HG03378 (cell line): ENCODE measurements at regions not wholly inside any gene's neighbourhood (a gene's known extent, or its start where the extent isn't known, plus 50 kb on each side); places are given as distances from the start of the nearest gene placed in this dataset.

Source experiments
- ATAC-seq: cut with Tn5 transposase; IDR thresholded peaks from one replicate; pipeline ENCODE4 v1.9.1; 2021; ENCODE audit warnings: mild to moderate bottlenecking, moderate library complexity; ENCODE audit not compliant: unreplicated experiment

DNA sequence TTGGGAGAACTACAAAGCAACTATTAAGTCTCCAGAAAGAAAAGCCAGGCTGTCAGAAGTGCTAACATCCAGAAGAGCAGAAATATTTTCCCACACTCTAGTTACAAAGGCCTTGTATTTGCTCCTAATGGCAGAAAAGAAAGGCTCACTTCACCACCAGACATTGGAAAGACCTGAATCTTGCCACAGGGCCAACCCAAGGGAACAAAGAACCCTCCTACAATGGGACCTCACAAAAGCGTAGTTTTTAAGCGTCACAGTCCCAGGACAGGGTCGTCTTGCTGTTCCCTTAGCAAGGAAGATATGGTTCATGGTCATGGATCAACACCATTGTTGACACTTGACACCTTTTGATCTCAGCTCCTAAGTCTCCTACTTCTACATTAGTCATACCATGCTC is 119.1 kb downstream of the RPS29 start:
- ATAC-seq: no peak

DNA sequence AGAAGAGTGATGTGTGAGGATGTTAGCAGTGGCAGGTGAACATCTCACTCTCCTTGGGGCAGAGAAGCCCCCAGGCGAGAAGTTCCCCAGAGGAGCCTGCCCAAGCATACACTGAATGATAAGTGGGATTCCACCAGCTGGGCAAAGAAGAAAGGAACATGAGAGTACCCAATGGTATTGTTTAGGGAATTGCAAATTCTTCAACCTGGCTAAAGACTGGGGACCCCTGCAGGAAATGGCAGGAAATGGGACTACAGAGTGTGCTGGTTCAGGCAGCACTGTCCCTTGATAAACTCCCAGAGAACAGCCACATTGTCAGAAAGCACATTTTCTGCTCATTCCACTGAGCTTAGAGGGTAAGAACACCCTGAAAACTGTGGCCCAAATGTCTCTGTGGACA is 121.3 kb downstream of the RPS29 start:
- no peak for ATAC-seq

DNA sequence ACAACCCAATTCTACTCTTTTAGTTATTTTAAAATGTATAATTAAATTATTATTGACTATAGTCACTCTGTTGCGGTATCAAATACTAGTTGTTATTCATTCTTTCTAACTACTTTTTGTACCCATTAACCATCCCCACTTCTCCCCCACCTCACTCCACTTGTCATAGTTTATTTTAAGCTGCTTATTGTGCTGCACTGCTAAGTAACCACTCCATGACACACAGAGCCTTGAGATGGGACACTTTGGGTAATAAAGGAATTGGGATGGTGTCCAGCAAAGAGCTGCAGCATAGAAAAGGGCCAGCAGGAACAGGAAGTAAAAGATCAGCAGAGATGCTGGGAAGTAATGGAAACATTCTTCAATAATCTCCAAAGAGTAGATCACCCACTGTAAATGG is 123.0 kb downstream of the RPS29 start:
- no peak for ATAC-seq

DNA sequence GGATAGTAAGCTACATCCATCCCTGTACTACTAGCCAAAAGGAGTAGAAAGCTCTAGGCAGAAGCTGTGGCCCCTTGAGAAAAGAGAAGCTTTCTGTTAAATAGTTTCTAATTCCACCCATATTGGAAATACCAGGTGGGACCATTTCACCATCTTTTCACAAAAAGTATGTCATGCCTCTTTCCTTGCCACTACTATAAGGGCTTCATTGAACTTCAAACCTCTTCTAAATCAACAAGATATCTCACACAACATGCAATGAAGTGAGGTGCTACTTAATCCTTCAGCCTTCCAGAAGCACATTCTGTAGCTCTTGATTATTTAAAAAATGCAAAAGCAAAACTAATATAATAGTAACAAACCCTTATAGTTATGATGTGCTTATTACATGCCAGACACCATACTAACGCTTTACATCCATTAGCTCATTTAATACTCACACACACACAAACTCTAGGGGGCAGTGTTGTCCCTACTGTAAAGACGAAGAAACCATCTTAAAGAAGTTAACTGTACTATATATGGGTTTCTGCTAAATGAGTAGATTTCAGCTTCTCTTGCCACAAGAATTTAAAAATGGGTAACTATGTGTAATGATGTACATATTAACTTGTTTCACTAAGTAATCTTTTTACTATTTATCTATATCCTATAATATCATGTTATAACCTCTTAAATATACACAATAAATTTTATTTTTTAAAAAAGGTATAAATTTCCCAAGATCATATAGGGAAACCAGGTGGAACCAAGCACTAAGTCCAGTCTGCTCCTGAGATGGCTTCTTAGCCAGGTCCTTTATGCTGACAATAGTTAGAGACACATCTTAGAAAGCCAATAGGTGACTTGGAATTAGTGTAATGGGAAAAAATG is 124.4 kb downstream of the RPS29 start:
- peak; percentile 98 for ATAC-seq

DNA sequence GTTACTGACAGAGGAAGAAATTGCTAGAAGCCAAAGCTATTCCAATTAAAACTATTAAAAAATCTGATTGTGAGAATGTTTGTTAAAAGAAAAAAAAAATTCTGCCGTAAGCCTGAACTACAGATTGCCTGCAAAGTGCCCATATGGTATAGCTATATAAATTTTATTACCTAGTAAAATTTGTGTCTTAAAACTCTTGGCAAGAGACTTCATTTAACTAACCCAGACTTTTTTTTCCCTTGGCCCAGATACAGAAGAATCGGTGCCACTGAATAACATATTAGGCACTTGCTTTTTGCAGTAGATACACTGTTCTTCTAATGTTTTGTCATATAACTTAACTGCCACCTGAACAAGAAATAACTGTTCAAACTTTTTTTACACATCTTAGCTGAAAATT is 125.5 kb downstream of the RPS29 start:
- ATAC-seq: no peak

DNA sequence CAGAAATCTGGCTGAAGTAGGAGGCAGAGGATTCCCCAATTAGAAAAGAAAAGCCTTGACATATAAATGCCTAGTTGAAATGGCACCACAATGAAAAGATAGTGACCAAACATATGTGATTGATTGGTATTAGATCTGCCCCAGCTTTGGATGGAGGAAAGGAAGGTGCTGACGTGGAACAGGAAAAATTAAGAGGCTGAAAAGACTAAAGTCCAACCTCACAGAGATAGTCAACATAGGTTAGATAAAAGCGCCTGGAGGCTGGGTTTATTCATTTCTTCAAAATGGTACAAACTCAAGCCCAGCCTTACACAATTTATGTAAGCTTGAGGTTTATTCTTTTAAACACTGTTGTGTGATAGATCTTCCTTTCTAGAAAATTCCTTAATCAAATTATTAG is 129.6 kb downstream of the RPS29 start:
- ATAC-seq: no peak

DNA sequence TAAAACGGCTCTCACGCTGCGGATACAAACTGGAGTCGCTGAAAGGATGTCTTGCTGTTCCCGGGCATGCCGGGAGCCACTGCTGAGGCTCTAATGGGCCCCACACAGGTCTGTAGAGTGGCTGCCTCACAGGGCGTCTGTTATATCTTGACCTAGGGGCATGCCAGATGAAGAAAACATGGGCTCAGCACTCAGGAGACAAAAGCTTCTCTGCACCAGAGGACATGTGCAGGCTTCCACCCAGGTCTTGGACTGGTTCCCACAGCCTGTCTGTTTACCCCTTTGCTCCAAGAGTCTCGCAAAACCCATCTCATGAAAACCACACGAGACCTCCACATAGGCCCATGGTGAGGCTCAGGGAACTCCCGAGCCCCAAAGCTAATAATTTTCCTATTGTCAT is 134.2 kb downstream of the RPS29 start:
- ATAC-seq: no peak

DNA sequence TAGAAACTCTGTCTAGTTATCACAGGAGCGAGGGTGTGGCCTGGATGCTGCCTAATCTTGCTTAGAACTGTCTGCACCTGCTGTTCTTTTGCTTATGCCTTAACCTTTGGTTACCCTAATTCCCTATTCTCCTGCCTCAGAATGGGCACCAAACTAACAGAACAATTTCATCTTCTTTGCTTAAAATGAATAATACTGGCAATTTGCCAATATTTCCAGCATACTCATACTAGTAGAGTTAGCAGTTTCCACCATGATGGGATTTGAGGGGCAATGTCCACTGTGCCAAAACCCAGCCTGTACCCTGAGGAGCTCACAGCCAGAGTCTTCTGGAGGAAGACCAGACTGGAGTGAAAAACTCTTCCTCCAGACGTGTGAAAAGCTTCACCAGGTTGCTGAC is 136.4 kb downstream of the RPS29 start:
- ATAC-seq: no peak

DNA sequence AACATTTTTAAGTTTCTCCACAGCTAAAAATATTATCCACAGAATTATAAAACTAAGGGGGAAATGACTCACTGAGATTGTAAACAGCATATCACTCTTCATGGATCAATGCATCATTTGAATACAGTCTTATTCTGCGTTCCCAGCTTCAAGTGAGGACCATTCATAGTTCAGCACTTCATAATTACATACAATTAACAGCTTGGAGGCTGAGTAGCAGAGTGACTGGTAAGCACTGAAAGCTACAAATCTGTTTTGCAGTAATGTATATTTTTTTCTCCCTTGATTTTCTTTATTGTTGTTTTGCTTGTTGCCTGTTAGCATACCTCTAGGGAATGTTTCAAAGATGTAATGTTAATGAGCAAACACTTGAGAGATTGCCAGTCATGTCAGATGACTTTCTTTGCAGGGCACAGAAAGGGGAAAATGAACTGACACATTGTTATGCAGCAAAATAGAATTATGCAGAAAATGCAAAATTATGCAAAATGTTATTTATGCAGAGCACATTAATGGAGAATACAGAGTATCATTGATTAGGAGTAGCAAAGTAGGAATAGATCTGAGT is 138.6 kb downstream of the RPS29 start:
- ATAC-seq: no peak

DNA sequence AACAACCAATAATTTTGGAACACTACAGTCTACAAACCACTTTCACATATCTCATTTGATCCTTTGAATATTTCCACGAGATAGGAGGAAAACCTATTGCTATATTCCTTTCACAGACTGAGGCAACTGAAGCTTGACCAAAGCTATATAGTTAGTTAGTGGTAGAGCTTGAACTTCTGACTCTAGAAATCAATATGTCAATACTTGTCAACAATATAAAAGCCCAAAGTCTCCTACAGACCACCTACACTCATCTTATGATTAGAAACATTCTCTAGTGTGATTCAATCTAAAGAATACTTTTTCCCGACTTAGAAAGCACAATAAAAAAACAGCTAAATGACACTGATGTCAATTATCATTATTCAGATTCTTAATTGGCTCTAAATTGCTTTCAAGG is 139.4 kb downstream of the RPS29 start:
- no peak for ATAC-seq

DNA sequence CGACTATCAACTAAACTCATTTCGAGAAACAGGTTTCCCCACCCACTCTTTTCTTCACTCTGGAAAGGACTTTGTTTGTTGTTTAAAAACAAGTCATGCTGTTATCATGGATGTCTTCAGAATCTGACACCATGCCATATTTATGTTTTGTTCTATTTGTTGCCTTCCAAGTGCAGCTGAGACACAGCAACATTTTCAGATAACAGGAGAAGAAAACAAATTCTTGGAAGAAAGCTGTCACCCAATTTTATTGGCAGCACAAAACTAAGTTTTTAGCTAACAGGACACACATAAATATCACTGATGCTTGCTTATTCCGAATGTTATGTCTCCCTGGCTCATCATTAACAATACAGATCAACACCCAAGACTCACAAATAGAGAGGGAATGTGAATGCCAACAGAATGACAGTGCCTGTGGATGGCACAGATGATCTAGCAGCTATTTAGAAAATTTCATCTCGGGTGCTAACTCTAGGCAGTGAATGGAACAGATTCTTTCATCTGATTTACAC is 147.9 kb downstream of the RPS29 start:
- ATAC-seq: no peak

DNA sequence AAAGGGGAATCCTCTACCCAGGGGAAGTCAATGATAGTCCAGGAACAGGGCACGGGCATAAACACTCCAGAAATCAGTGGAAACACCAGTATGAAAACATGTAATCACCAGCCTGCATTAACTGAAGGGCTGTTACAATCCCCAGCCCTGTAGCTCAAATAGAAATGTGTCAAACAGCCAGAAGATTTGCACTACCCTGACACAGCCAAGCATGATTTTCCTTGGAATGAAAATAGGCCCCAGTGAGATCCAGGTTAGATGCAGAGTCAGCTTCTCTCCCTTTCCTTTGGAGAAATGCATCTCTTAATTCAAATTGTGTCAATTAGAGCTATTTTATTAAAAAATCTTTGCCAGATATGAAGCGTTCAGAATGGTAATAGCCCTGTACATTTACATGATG is 158.1 kb downstream of the RPS29 start:
- no peak for ATAC-seq

DNA sequence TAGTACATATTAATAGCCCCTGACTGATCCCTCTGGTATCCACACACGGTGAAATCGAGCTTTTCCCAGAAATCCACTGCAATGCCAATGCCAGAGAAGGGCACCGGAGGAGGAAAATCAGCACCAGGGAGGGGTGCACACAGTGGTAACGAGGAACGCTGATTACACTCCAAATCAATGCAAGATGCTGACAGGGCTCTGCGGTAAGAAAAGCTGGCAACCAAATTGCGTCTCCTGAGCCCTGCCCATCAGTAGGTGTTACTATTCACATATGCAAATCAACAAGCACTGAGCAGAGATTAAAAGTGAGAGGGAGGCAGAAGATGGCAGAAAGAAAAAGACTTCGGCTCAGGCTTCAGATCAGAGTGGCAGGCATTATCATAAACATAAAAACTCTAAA is 159.1 kb downstream of the RPS29 start:
- no peak for ATAC-seq

DNA sequence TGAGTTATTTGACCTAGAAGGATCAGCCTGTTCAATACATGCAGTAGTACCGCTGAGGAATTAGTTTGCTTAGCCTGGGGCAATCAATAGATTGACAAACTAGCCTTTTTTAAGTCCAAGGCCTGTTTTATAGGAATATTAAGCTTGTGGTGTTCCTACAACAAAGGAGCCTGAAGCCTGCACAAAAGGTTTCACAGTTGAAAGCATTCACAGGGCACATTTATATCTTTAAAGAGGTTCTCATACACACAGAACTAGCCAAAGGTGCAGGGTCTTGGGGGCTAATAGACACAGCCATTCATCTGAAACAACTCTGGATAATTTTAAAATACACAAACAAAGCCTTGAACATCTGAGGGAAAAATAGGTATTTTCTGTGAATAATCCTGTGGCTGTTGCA is 160.3 kb downstream of the RPS29 start:
- ATAC-seq: no peak

DNA sequence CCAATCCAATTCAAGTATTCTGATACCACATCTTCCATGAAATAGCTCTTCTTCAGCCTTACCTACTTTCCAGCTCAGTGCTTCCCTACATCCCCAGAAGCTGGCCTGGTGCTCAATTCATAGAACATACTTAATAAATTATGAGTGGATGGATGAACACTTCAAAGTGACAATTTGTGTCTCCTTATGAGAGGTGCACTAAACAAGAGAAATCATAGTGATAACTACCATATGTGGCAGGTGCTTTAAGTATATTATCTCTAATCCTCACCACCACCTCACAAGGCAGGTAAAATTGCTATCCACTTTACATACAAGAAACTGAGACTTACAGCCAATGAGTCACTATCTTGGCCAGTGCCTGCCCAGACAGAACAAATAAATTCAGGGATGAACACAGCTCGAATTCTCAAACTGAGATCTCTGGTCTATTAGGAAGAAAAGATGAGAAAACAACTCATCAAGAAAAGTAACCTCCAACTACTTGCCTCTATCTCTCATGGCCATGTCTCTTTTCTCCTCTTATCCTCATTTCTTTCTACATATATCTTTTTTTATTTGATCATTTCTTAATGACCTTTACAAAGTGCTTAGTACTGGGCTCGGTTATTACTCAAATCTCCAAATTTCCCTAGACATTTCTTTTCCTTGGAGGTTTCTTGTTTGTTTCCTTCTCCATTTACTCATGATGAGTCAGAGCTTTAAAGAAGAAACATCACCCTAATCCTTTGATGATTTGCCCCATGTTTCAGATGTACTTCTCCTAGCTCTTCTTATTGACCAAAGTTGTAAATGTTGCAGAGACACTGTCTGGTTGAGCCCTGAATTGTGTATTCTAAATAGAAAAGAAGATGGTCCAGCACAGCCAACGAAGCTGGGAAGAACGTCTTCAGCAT is 161.5 kb downstream of the RPS29 start:
- no peak for ATAC-seq

DNA sequence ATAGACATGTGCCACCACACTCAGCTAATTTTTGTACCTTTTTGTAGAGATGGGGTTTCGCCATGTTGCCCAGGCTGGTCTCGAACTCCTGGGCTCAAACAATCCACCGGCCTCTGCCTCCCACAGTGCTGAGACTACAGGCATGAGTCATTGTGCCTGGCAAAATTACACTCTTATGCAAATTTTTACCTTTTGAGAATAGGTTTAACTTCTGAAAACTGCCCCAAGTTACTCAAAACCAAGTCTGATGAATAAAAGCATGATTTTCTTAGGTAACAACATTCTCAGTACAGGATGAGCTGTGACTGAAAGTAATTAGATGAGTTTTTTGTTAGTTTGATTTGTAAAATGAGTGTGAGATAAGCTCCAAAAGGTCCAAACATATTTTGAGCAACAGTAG is 166.0 kb downstream of the RPS29 start:
- peak; percentile 54 for ATAC-seq

DNA sequence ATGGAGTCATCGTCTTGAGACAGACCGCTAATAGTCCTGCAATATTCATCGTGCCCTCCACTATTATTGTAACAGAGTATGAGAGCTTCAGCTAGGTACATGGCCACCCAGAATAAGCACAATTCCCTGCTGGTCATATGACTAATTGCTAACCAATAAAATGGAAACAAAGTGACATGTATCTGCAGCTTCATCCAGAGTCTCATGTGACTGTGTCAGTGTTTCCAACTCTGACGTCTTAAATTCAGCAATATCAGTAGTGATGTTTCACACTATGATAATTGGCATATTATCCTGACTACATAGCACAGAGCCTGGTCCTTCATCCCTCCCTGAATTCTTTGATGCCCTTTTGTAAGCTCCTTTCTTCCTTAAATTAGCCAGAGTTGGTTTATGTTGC is 167.4 kb downstream of the RPS29 start:
- no peak for ATAC-seq

DNA sequence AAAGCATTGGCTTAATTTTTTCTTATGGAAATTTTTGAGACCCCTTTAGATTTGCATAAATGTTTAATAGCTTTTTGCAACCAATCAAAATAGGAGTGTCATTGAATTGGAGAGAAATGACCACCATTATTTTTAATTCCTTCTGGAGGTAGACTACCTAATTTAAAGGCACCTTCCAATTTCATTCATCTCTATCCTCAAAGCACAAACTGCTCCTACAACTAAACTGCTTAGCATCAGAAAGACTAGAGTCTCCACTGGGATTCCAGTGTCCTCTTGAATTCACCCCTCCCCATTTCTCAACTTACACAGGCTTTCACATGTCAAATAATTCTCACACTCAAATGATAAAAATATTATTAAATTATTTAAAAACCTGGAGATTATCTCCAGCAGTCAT is 168.4 kb downstream of the RPS29 start:
- ATAC-seq: no peak

DNA sequence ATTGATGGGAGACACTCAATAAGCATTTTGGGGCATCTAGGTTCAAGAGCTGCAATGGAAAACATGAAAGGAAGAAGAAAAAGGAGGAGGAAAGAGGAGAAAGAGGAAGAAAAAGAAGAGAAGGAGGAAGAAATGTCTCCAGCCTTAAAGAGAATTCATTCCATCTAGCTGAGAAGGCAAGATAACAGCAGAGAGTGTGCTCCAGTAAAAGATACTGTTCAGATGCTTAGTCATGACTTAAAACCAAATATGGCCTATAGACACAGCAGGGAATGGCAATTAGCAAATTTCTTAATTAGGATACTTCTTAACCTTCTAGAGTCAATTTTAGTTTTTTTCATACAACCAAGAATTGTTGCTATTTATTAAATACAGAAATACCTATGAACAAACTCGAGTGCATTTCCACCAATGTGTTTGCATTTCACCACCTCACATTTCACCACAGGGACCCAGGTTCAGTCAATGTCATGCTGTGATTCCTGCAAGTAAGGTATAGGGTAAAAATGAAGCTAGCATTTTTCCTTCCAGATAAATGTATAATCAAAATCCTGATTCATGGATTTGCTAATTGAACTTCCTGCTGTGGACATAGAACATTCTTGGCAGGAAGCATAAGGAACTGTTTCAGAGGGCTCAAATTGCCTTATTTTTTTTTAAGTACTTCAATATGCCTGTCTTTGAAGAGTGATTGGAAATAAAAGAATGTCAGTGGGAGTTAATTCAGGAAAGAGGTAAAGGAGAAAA is 177.8 kb downstream of the RPS29 start:
- no peak for ATAC-seq

DNA sequence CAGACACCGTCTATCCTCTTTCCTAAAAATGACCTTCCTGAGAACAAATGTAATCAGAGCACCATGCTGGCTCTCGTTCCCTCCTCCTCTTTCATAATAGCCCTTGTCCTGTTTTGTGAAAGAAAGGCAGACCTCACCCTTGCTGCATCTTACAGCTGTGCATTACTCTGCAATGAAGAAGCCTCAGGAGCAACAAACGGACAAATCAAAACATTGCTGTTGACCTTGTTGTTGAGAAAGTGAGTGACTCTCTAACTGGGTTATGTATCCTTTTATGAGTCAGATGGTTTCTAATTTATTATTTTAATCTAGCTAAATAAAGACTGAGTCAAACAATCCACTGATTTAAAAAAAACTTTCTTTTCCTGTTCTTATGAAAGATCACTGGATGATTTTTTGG is 180.9 kb downstream of the RPS29 start:
- no peak for ATAC-seq

DNA sequence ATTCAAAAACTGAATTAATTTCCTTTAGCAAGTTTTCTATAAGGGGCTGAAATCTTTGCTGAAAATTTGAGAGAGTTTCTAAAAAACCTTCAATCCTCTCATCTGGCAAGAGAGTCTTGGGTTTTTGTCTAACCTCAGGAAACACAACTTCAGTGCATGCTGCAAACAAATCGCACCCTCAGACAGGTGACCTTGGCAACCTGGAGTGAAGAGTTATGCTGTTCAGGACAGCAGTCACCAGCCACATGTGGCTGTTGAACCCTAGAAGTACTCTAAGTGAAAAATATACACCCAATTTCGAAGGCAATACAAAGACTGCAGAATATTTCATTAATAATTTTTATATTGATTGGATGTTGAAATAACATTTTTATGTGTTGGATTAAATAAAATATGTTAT is 184.8 kb downstream of the RPS29 start:
- no peak for ATAC-seq
